ENCODE measurements at regions not wholly inside any gene's neighbourhood (a gene's known extent, or its start where the extent isn't known, plus 50 kb on each side); places are given as distances from the start of the nearest gene placed in this dataset.

- H4K20me1 ChIP-seq (ENCODE audit: control insufficient read depth, extremely low read depth, insufficient read depth, low read length): no peaks in the 10 kb centered on the region
- no peak for DNase-seq (ENCODE audit: low read depth, low spot score)
- no peaks in the 10 kb centered on the region for H3K79me2 ChIP-seq (ENCODE audit: control insufficient read depth, insufficient read depth, low read length)
- H3K36me3 ChIP-seq (ENCODE audit: control insufficient read depth in 2 of 2, extremely low read depth in 1 of 2, insufficient read depth in 2 of 2, low read length in 2 of 2): no peaks in the 10 kb centered on the region
- peaks cover 15% of the 10 kb centered on the region for H3K4me1 ChIP-seq (ENCODE audit: control insufficient read depth, extremely low read depth, insufficient read depth, low read length)
- no peaks in the 10 kb centered on the region for H3K9me1 ChIP-seq (ENCODE audit: control insufficient read depth, extremely low read depth, insufficient read depth, low read length)
- H3K9ac ChIP-seq (ENCODE audit: control insufficient read depth, extremely low read depth, insufficient read depth, low read length): no peak overlapping the region
- no peaks in the 10 kb centered on the region for H3K9me3 ChIP-seq (ENCODE audit: control insufficient read depth, low read depth, low read length)
- dilution Hi-C loops (cut with MboI; ENCODE audit: extremely low pct_ligation_motif_present, low sequenced_read_pairs): no loop called here
- FAIRE-seq: no peak
- peak overlapping the region; percentile 39 for H2AFZ ChIP-seq (ENCODE audit: control insufficient read depth, low read length)
- H3K4me3 ChIP-seq (ENCODE audit: control insufficient read depth in 2 of 3, extremely low read depth in 1 of 3, insufficient read depth in 2 of 3, low read depth in 1 of 3, low read length in 3 of 3): no peak overlapping the region
- H3K4me2 ChIP-seq (ENCODE audit: control insufficient read depth, extremely low read depth, insufficient read depth, low read depth, low read length): no peak overlapping the region
- H3K27ac ChIP-seq (ENCODE audit: control insufficient read depth, insufficient read depth, low read length): no peak overlapping the region
- TF ChIP-seq EZH2 (IDR thresholded peaks at IDR 0.05; ENCODE audit: low read length) (no peak), CTCF (optimal IDR thresholded peaks at IDR 0.05 in 1 of 3, IDR thresholded peaks at IDR 0.05 in 1 of 3, conservative IDR thresholded peaks at IDR 0.05 in 1 of 3; ENCODE audit: extremely low read depth in 1 of 3, insufficient read depth in 2 of 3, low read length in 3 of 3) (no peak)
- no peaks in the 10 kb centered on the region for H3K27me3 ChIP-seq (ENCODE audit: control insufficient read depth, extremely low read depth, insufficient read depth, low read length)
Measured at GRCh38 chr12:84791444-84791843, 121.2 kb downstream of the SLC6A15 start.

GRCh38 chr12:84789184-84789583 lies 123.4 kb downstream of the SLC6A15 start:
- H3K79me2 ChIP-seq (ENCODE audit: control insufficient read depth, insufficient read depth, low read length): no peaks in the 10 kb centered on the region
- no peak overlapping the region for H3K27ac ChIP-seq (ENCODE audit: control insufficient read depth, insufficient read depth, low read length)
- TF ChIP-seq EZH2 (IDR thresholded peaks at IDR 0.05; ENCODE audit: low read length) (no peak), CTCF (optimal IDR thresholded peaks at IDR 0.05 in 1 of 3, IDR thresholded peaks at IDR 0.05 in 1 of 3, conservative IDR thresholded peaks at IDR 0.05 in 1 of 3; ENCODE audit: extremely low read depth in 1 of 3, insufficient read depth in 2 of 3, low read length in 3 of 3) (no peak)
- H3K27me3 ChIP-seq (ENCODE audit: control insufficient read depth, extremely low read depth, insufficient read depth, low read length): no peaks in the 10 kb centered on the region
- H3K4me1 ChIP-seq (ENCODE audit: control insufficient read depth, extremely low read depth, insufficient read depth, low read length): peaks cover 15% of the 10 kb centered on the region
- H3K4me3 ChIP-seq (ENCODE audit: control insufficient read depth in 2 of 3, extremely low read depth in 1 of 3, insufficient read depth in 2 of 3, low read depth in 1 of 3, low read length in 3 of 3): no peak overlapping the region
- H2AFZ ChIP-seq (ENCODE audit: control insufficient read depth, low read length): no peak overlapping the region
- FAIRE-seq: no peak
- H3K9ac ChIP-seq (ENCODE audit: control insufficient read depth, extremely low read depth, insufficient read depth, low read length): no peak overlapping the region
- no peaks in the 10 kb centered on the region for H3K36me3 ChIP-seq (ENCODE audit: control insufficient read depth in 2 of 2, extremely low read depth in 1 of 2, insufficient read depth in 2 of 2, low read length in 2 of 2)
- no peaks in the 10 kb centered on the region for H4K20me1 ChIP-seq (ENCODE audit: control insufficient read depth, extremely low read depth, insufficient read depth, low read length)
- H3K9me1 ChIP-seq (ENCODE audit: control insufficient read depth, extremely low read depth, insufficient read depth, low read length): no peaks in the 10 kb centered on the region
- no peak for DNase-seq (ENCODE audit: low read depth, low spot score)
- dilution Hi-C loops (cut with MboI; ENCODE audit: extremely low pct_ligation_motif_present, low sequenced_read_pairs): no loop called here
- H3K4me2 ChIP-seq (ENCODE audit: control insufficient read depth, extremely low read depth, insufficient read depth, low read depth, low read length): no peak overlapping the region
- no peaks in the 10 kb centered on the region for H3K9me3 ChIP-seq (ENCODE audit: control insufficient read depth, low read depth, low read length)

Data from keratinocyte (primary cell).